GM23338 (cell line): ENCODE measurements at regions not wholly inside any gene's neighbourhood (a gene's known extent, or its start where the extent isn't known, plus 50 kb on each side); places are given as distances from the start of the nearest gene placed in this dataset.
A peak's percentile ranks its signal among the peaks of the same experiment; 100 is the strongest.

Experiments used
- ATAC-seq: fragments of 200-7000 bp; cut with Tn5 transposase; 3 replicates; pipeline ENCODE4 v1.9.1; 2020
- DNase-seq: peaks from one replicate; pipeline ENCODE4 v3.0.0-alpha.2; 2015; ENCODE audit warnings: low spot score
- H2AFZ ChIP-seq: fragments of 200-600 bp; sonication (generic); 2 replicates; pipeline ENCODE4 v1.8.0; 2016; ENCODE audit warnings: antibody characterized with exemption, mild to moderate bottlenecking, moderate library complexity
- H3F3A ChIP-seq: fragments of 200-600 bp; sonication (generic); replicated peaks from 2 replicates; pipeline ENCODE4 v1.8.0; 2017; ENCODE audit warnings: antibody characterized with exemption, mixed run types, low read depth
- H3K27ac ChIP-seq: fragments of 200-600 bp; sonication (generic); 2 replicates; pipeline ENCODE4 v1.6.1; 2016; ENCODE audit warnings: low read depth
- H3K27me3 ChIP-seq: fragments of 200-600 bp; sonication (generic); 2 replicates; pipeline ENCODE4 v1.8.0; 2016; ENCODE audit warnings: mild to moderate bottlenecking, mixed run types, moderate library complexity; ENCODE audit not compliant: insufficient read depth
- H3K36me3 ChIP-seq: fragments of 200-600 bp; sonication (generic); 2 replicates; pipeline ENCODE4 v1.8.0; 2016; ENCODE audit warnings: mild to moderate bottlenecking; ENCODE audit not compliant: insufficient read depth
- H3K4me1 ChIP-seq: fragments of 200-600 bp; sonication (generic); 2 replicates; pipeline ENCODE4 v1.8.0; 2016; ENCODE audit warnings: mild to moderate bottlenecking, moderate library complexity; ENCODE audit not compliant: insufficient read depth
- H3K4me2 ChIP-seq: fragments of 200-600 bp; sonication (generic); 2 replicates; pipeline ENCODE4 v1.7.1; 2017; ENCODE audit warnings: mixed run types
- H3K4me3 ChIP-seq: fragments of 200-600 bp; sonication (generic); 2 replicates; pipeline ENCODE4 v1.6.1; 2016; ENCODE audit warnings: mixed run types
- H3K79me2 ChIP-seq: fragments of 200-600 bp; sonication (generic); replicated peaks from 2 replicates; pipeline ENCODE4 v1.8.0; 2017; ENCODE audit warnings: mild to moderate bottlenecking; ENCODE audit not compliant: insufficient read depth
- H3K9me2 ChIP-seq: fragments of 200-600 bp; sonication (generic); 2 replicates; pipeline ENCODE4 v1.8.0; 2017; ENCODE audit not compliant: insufficient read depth
- H4K20me1 ChIP-seq: fragments of 200-600 bp; sonication (generic); replicated peaks from 2 replicates; pipeline ENCODE4 v1.8.0; 2017; ENCODE audit warnings: mild to moderate bottlenecking; ENCODE audit not compliant: insufficient read depth
- H3K27ac Mint-ChIP-seq: 2 replicates; pipeline ENCODE4 v1.8.0; 2020; ENCODE audit warnings: inconsistent platforms, mild to moderate bottlenecking, moderate library complexity, mixed read lengths
- H3K27me3 Mint-ChIP-seq: 3 replicates; pipeline ENCODE4 v1.8.0; 2022; ENCODE audit warnings: low read depth, mild to moderate bottlenecking, moderate library complexity, mixed read lengths, inconsistent platforms; ENCODE audit not compliant: insufficient read depth, poor library complexity
- H3K36me3 Mint-ChIP-seq: 3 replicates; pipeline ENCODE4 v1.8.0; 2021; ENCODE audit warnings: low read depth, mild to moderate bottlenecking, inconsistent platforms, moderate library complexity, mixed read lengths
- H3K4me1 Mint-ChIP-seq: 3 replicates; pipeline ENCODE4 v1.8.0; 2020; ENCODE audit warnings: mild to moderate bottlenecking, inconsistent platforms, mixed read lengths
- H3K4me3 Mint-ChIP-seq: 3 replicates; pipeline ENCODE4 v1.8.0; 2021; ENCODE audit warnings: moderate library complexity, mild to moderate bottlenecking, inconsistent platforms, mixed read lengths
- H3K9me3 Mint-ChIP-seq: 3 replicates; pipeline ENCODE4 v1.8.0; 2020; ENCODE audit warnings: moderate library complexity, mild to moderate bottlenecking, inconsistent platforms, mixed read lengths
- CREB1 ChIP-seq: fragments of 250-450 bp; sonication (Bioruptor Pico); IDR thresholded peaks from 2 replicates; pipeline ENCODE4 v1.5.0; 2020; ENCODE audit warnings: low read depth, mild to moderate bottlenecking, moderate library complexity
- CTCF ChIP-seq, 2 experiments: fragments of 200-600 bp in 1 of 2; sonication (generic) in 1 of 2; conservative IDR thresholded peaks; 2 replicates each; pipeline versions ENCODE4 v1.5.1 to v1.6.1; 2016 to 2017; ENCODE audit warnings: antibody characterized with exemption in 2 of 2, low read depth in 2 of 2, mild to moderate bottlenecking in 2 of 2, moderate library complexity in 1 of 2
- ETS1 ChIP-seq: IDR thresholded peaks from 2 replicates; pipeline ENCODE4 v1.6.1; 2016; ENCODE audit warnings: antibody characterized with exemption
- EZH2 ChIP-seq: fragments of 200-600 bp; sonication (generic); IDR thresholded peaks from one replicate; pipeline ENCODE4 v1.8.0; 2017; ENCODE audit warnings: antibody characterized with exemption, mild to moderate bottlenecking, low read depth; ENCODE audit not compliant: unreplicated experiment
- EZH2phosphoT487 ChIP-seq: fragments of 200-600 bp; sonication (generic); IDR thresholded peaks from one replicate; pipeline ENCODE4 v1.8.1; 2018; ENCODE audit warnings: antibody characterized with exemption; ENCODE audit not compliant: unreplicated experiment
- JUNB ChIP-seq: IDR thresholded peaks from one replicate; pipeline ENCODE4 v1.6.1; 2016; ENCODE audit warnings: antibody characterized with exemption; ENCODE audit not compliant: unreplicated experiment
- NANOG ChIP-seq: IDR thresholded peaks from 2 replicates; pipeline ENCODE4 v1.6.1; 2016; ENCODE audit warnings: antibody characterized with exemption, borderline replicate concordance
- POLR2AphosphoS5 ChIP-seq: IDR thresholded peaks from 2 replicates; pipeline ENCODE4 v1.6.1; 2016; ENCODE audit warnings: antibody characterized with exemption, low read depth
- REST ChIP-seq: IDR thresholded peaks from one replicate; pipeline ENCODE4 v1.6.1; 2018; ENCODE audit warnings: antibody characterized with exemption; ENCODE audit not compliant: unreplicated experiment
- STAT1 ChIP-seq: IDR thresholded peaks from one replicate; pipeline ENCODE4 v1.6.1; 2016; ENCODE audit warnings: antibody characterized with exemption; ENCODE audit not compliant: unreplicated experiment
- ZNF114 ChIP-seq: fragments of 250-450 bp; sonication (Bioruptor Pico); IDR thresholded peaks from 2 replicates; pipeline ENCODE4 v1.5.0; 2020; ENCODE audit warnings: mild to moderate bottlenecking, moderate library complexity
- ZNF331 ChIP-seq: fragments of 250-450 bp; sonication (Bioruptor Pico); IDR thresholded peaks from 2 replicates; pipeline ENCODE4 v1.5.0; 2020; ENCODE audit warnings: low read depth, mild to moderate bottlenecking, moderate library complexity
- ZNF462 ChIP-seq: fragments of 250-450 bp; sonication (Bioruptor Pico); IDR thresholded peaks from 2 replicates; pipeline ENCODE4 v1.5.0; 2020; ENCODE audit warnings: mild to moderate bottlenecking, moderate library complexity

GRCh38 chr6:157769776-157770426, 53.1 kb upstream of the SNX9 start:
- no peaks in the 10 kb centered on the region for H3K79me2 ChIP-seq
- ATAC-seq = no peak
- no peak for DNase-seq
- H3K9me3 Mint-ChIP-seq = peaks cover 14% of the 10 kb centered on the region
- no peak overlapping the region for H3K4me2 ChIP-seq
- H3K4me3 Mint-ChIP-seq = no peak overlapping the region
- H4K20me1 ChIP-seq = no peaks in the 10 kb centered on the region
- H3K4me1 Mint-ChIP-seq = peaks cover 30% of the 10 kb centered on the region
- no peak overlapping the region for H3K27ac ChIP-seq
- peaks cover 11% of the 10 kb centered on the region for H3K4me1 ChIP-seq
- H3K27me3 ChIP-seq = no peaks in the 10 kb centered on the region
- H3K27me3 Mint-ChIP-seq = peaks cover 13% of the 10 kb centered on the region
- H3K36me3 ChIP-seq = no peaks in the 10 kb centered on the region
- no peak overlapping the region for H3K27ac Mint-ChIP-seq
- H3K4me3 ChIP-seq = no peak overlapping the region
- H2AFZ ChIP-seq = peak overlapping the region; percentile 28; the same call in 1 of the 2 replicates
- H3K9me2 ChIP-seq = peaks cover 13% of the 10 kb centered on the region; the same call in 1 of the 2 replicates
- peaks cover 14% of the 10 kb centered on the region for H3K36me3 Mint-ChIP-seq
- H3F3A ChIP-seq = no peaks in the 10 kb centered on the region
- no peak for TF ChIP-seq EZH2
- no peak for TF ChIP-seq ZNF331 (CRISPR knock-in tag)
- no peak for TF ChIP-seq JUNB
- TF ChIP-seq ZNF114 (CRISPR knock-in tag) = no peak
- TF ChIP-seq REST = no peak
- no peak for TF ChIP-seq STAT1
- no peak for TF ChIP-seq NANOG
- TF ChIP-seq POLR2AphosphoS5 = no peak
- TF ChIP-seq ZNF462 (CRISPR knock-in tag) = no peak
- no peak for TF ChIP-seq ETS1
- no peak for TF ChIP-seq EZH2phosphoT487
- no peak for TF ChIP-seq CTCF (conservative IDR thresholded peaks at IDR 0.05; ENCODE audit: low read depth in 2 of 2)
- no peak for TF ChIP-seq CREB1 (CRISPR knock-in tag)
